Testis (tissue), 2 donors: ENCODE measurements at regions not wholly inside any gene's neighbourhood (a gene's known extent, or its start where the extent isn't known, plus 50 kb on each side); places are given as distances from the start of the nearest gene placed in this dataset.

ENCODE experiments used
- CTCF ChIP-seq, 3 experiments: fragments of 450-650 bp in 2 of 3; fragments of 200-600 bp in 1 of 3; sonication (generic) in 1 of 3; IDR thresholded peaks; one replicate each; pipeline ENCODE4 v1.5.1; 2016 to 2019; ENCODE audit warnings: antibody characterized with exemption in 3 of 3, mild to moderate bottlenecking in 2 of 3, moderate library complexity in 1 of 3
- POLR2A ChIP-seq: fragments of 450-650 bp; IDR thresholded peaks from one replicate; pipeline ENCODE4 v1.6.1; 2017; ENCODE audit warnings: antibody characterized with exemption, mild to moderate bottlenecking, moderate library complexity

- TF ChIP-seq POLR2A (no peak), CTCF (IDR thresholded peaks at IDR 0.05) (no peak)
These were observed 89.0 kb downstream of the SEPTIN7 start for GRCh38 chr7:35889870-35890269.
